GM19452 (cell line): ENCODE measurements at regions not wholly inside any gene's neighbourhood (a gene's known extent, or its start where the extent isn't known, plus 50 kb on each side); places are given as distances from the start of the nearest gene placed in this dataset.
"Not testable (repeated sequence)": the region's sequence is repeated elsewhere in the genome, so short reads cannot be mapped to it uniquely, and the experiment has no call there.

ENCODE experiments used
- ATAC-seq: cut with Tn5 transposase; IDR thresholded peaks from one replicate; pipeline ENCODE4 v1.9.1; 2021; ENCODE audit not compliant: unreplicated experiment

DNA sequence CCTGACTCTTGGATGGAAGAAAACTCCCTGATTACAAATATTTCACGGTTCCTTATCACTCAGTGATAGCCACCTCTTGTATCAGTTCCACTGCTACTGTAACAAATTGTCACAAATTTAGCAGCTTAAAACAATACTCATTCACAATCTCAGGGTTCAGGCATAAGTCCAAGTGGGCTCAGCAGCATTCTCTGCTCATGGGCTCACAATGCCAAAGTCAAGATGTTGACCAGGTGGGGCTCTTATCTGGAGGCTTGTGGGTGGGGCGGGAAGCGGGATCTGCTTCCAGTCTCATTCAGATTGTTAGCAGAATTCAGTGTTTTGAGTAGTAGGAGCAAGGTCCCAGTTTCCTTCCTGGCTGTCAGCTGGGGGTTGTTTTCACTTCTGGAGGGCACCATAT lies 137.3 kb upstream of the FAM78B start:
- ATAC-seq, result no peak

DNA sequence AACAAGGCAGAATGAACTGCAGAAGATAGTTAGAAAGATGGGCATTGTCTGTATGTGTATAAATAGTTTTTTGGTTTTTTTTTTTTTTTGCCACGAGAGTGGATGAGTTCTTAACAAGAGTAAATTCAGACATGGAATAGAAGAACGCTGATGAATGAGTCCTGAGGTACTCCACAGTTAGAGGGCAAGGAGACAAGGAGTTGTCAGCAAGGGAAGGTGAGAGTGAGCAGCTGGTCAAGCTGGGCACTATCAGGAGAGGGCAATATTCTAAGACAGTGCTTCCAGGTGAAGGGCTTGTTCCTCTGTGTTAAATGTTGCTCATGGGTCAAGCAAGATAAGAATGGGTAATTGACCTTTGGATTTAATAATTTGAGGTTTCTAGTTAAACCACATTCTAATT lies 138.6 kb upstream of the FAM78B start:
- ATAC-seq, result no peak

DNA sequence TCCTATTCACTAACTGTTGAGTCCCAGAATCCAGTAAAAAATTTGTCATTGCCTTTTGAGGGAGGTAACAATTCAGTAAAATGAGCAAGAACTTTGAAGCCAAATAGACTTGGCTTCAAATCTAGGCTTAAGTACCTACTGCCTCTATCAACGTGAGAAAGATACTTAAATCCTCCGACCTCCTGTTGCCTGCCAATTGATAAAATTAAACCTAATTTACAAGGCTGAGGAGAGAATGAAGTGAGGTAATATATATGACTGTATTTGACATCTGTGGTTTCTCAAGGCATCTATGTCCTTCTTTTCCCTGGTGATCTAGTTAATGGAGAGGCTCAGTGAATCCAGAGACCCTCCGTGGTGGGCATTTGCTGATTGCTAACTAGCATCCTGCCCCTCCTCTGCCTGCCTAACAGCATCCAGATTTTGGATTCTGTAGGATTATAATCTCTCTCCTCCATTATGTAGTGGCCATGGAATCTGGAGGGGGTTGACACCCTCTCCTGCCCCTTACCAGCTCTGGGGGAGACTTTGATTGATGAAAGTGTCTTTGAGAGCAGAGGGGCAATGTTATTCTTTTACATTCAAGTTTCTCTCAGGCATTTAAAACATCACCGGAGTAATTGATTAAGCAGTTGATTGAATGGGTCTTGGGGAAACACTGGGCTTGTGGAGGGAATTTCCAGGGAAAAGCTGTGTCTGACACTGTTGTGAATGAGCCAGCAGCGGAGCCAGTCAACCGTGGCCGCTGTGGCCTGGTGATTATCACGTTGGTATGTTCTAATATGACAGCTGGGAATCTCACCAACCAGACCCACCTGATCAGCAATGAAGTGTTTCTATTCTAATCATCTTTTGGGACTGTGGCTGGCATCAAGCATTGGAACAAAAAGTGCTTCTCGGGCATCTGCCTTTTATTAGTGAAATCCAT lies 140.7 kb upstream of the FAM78B start:
- ATAC-seq, result no peak

DNA sequence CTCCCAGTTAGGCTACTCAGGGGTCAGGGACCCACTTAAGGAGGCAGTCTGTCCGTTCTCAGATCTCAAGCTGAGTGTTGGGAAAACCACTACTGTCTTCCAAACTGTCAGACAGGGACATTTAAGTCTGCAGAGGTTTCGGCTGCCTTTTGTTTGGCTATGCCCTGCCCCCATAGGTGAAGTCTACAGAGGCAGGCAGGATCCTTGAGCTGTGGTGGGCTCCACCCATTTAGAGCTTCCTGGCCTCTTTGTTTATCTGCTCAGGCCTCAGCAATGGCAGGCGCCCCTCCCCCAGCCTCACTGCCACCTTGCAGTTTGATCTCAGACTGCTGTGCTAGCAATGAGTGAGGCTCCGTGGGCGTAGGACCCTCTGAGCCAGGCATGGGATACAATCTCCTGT lies 149.5 kb upstream of the FAM78B start:
- ATAC-seq, result not testable (repeated sequence)

DNA sequence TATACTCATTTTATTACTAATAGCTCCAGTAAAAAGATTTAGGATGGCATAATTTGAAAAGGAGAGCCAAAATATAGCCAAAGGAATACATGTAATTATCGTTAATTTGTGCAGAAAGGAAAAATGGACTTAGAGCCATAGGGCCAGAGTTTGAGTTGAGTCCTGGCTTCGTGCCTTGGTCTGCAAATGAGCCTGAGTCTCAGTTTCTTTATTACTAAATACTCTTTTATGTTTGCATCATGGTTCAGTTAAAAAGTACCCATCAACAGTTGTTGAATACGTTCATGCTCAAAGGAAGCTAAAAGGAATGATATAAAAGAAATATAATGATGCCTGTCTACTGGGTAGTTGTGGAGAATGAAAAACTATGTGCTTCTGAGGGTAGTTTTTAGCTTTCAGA lies 155.7 kb upstream of the FAM78B start:
- ATAC-seq, result no peak

DNA sequence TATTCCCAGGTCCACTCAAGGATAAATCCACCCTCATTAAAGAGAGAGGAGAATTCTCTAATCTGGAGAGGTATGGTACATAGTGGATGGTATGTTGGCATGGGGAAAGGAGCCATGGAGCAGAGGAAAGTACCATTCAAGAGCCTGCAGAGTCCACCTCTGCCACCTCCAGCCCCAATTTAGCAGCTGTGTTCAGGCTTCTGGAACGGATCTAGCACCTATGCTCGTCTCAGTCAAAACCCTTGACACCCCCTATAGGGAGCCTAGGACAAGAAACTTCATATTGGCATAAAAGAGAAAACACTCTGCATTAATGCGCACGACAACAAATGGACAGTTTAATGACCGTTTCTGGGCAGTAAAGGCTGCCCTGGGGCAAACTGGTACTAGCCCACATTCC lies 161.1 kb upstream of the FAM78B start:
- no peak for ATAC-seq

DNA sequence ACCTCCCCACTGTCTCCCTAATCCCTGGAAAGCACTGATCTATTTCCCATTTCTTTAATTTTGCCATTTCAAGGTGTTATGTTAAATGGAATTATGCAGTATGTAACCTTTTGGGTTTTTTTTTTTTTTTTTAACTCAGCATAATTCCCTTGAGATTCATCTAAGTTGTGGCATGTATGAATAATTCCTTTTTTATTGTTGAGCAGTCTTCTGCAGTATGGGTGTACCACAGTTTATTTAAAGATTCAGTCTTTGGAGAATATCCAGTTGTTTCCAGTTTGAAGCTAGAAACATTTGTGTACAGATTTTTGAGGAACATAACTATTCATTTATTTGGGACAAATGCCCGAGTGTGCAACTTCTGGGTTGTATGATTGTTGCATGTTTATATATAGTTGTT lies 162.2 kb upstream of the FAM78B start:
- no peak for ATAC-seq

DNA sequence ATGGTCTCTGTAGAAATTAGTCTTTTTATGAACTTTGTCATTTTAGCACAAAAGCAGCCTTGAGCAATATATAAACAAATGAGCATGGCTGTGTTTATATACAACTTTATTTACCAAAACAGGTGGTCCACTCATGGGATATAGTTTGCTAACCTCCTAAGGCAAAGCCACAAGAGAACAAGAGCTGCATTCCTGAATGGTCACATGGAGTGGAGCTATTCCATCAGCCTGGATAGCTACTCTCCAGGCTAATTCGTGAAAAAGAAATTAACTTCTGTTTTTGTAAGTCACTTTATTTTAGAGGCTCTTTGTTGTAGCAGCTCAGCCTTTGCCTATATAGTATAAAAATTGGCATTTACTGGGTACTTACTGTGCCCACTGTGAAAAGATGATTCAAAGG lies 163.3 kb upstream of the FAM78B start:
- no peak for ATAC-seq

DNA sequence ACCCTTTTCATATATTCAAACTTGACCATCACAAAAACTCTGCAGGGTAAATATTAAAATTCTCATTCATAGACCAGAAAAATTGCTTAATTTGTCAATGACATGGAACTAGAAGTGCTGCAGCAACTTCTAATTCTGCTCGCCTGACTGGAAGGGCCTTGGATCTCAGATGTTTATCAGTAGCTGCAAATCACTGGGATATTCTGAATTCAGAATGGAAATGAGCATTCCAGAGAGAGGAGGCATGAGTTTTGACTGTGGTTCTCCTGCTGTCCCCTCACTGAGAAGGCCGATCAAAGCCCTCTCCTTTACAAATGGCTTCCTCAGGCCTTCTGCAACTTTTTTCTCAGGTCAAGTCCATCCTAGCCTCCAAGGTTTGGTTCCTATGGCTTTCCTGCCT lies 171.3 kb upstream of the FAM78B start:
- no peak for ATAC-seq

DNA sequence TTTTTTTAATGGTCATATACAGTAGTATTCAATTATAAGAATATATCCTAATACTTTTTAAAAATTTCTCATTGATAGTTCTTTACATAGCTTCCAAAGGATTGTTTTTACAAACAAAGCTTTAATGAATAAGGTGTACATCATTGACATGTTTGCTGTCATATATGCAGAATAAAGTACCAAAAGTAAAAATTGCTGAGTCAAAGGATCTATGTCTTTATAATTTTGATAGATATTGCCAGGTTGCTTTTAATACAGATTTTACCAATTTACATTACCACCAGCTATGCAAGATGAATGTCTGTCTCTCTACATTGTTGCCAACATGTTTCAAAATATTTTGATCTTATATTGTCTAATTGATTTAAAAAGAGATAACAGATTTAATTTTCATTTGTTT lies 173.9 kb upstream of the FAM78B start:
- no peak for ATAC-seq

DNA sequence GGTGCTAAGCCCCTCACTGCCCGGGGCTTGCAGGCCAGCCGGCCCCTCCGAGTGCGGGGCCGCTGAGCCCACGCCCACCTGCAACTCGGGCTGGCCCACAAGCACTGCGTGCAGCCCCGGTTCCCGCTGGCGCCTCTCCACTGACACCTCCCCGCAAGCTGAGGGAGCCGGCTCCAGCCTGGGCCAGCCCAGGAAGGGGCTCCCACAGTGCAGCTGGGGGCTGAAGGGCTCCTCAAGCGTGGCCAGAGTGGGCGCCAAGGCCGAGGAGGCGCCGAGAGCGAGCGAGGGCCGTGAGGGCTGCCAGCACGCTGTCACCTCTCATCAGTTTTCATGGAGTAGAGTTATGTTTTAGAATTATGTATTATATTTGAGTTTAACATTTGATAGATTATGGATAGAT lies 176.5 kb upstream of the FAM78B start:
- no peak for ATAC-seq

DNA sequence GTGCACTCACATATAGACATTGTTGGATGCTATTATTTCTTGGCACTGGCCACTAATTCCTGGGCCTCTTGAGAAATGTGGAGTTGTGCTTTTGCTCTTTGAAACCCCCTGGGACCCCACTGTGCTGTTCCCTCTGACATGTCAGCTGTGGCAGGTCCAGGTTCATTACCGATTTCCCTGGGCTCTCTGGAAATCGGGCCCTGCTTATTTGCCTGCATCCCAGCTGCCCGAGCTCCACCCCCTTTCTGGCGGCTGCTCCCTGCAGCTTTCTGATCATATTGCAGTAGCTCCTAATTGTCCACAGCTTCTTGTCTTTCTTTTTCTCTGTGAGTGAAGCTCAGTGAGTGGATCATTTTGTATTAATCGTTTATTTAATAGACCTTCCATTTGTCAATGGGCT lies 183.7 kb upstream of the FAM78B start:
- no peak for ATAC-seq

DNA sequence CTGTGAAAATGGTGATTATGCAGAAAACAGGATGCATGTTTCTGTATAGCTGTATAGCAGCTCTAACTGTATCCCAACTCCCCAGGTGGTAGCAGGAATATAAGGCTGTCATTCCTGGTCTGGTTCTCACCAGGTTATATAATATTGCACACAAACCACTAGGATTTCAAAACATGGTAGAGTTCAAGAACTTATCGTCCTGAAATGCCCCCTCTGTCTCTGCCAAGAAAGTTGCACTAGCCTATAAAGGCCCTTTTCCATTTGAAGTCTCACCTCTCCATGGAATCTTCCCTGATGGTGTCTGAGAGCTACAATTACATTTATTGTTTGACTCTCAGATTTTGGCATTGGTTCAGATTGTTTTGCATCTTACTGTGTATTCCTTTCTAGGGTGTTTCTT lies 184.9 kb upstream of the FAM78B start:
- ATAC-seq, result no peak

DNA sequence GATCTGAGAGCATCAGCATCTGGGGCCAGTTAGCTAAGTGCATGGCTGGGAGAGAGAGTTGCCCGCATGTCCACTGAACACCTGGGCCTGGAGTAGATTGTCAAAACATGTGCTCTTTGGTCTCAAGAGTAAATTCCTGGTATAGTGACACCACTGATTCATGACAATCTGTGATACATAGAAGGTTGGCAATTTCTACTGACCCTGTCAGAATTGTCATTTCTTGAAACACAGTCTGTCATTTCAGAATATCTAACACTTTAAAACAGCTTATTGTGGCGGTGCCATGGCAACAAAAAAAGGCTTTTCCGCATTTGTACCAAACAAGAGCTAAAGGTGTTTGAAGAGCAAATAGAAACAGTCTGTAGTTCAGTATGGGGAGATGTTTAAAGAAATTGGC lies 186.4 kb upstream of the FAM78B start:
- no peak for ATAC-seq

DNA sequence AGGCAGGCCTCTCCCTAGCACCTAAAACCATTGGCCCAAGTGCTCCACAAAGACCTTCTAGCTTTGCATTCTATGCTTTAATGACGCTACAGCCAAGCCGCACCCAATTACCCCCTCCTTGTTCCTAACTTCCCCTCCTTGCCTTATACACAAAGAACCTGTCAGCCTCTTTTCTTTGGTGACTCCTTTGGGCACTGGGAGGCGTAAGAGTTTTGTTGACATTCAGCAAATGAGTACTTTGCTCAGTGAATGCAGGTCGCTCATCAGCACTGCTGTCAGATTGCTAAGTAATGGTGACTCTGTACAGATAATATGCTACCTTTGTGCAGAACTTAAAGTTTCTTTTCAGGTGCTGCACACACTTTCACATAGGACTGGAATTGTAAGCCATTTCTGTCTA lies 187.6 kb upstream of the FAM78B start:
- ATAC-seq, result no peak

DNA sequence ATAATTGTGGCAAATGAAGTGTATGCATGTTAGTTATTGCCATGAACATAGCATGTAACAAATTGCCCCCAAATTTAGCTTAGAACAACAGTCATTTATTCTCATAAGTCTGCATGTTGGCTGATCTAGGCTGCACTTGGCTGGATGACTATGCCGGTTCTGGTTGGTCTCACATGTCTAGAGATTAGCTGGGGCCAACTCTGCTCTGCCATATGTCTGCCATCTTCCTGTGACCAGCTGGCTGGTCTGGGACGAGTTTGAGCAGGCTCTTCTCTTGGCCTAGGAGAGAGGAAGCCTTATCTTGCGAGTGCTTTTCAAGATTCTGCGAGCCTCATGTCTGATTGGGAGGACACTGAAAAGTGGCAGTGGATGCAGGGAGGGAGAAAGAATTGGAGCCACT lies 198.3 kb upstream of the FAM78B start:
- no peak for ATAC-seq

DNA sequence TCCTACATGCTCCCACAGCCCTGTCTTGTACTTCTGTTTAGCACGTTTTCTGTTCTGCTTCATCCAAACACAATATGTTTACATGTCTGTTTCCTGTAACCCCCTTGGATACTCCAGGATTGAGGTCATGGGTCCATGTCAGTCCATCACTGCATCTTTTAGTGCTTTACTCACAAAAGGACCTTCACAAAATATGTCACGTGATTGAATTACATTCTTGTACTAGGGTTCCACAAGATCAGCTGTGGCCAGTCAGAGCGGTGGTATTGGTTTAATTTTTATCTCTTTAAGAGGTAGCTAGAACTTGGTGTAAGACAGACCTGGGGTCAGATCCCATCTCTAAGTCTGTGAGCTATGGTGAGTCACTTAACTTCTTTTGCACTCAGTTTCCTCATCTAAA lies 201.2 kb upstream of the FAM78B start:
- ATAC-seq, result no peak

DNA sequence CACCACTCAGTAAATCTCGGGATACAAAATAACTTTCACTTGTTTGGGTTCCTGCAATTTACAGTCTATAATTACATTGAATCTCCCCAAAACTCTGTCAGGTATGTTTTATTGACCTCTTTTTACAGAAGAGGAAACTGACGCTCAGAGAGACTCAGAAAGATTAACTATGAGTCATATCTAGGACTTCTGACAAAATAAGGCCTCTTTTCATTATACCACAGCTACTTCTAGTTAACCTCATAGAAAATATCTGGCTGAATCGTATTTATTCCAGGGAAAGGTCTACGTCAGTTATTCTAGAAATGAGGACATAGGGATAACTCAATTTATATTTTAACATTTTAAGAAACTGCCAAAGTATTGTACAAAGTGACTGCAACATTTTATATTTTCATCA lies 211.1 kb upstream of the FAM78B start:
- ATAC-seq, result no peak

DNA sequence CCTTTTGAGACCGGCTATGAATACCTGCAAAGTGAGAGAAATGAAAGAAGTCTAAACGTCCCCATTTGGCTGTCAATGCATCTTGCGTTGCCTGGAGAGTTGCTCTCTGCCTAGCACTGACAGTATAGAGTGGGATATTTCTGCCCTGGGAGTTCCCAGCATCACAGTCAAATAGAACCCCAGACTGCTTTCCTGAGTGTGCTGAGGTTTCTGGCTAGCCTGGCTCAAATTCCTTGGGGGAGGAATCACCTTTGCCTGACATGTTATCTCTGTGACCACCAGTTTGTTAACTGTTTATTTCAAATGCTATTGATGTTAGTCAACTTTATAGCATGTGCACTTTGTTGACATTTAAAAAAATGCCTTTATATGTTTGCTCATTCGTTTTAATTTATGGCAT lies 212.0 kb upstream of the FAM78B start:
- ATAC-seq, result no peak

DNA sequence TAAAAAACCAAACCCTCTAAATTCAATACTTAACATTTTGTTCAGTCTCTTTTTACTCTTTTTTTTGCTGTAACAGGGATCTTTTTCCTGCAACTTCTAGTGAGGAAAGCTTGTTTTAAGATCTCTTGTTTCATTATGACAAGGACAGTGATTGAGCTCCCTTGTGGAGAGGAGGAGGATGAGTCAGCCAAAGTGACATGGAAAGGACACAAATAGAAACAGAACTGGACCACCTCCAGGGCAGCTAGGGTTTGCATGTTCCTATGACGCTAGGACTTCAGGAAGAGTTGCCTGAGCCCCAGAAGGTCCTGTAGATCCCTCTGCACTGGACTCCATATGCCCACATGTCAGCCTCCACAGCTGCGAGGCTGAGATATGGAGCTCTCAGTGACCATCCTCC lies 212.6 kb upstream of the FAM78B start:
- no peak for ATAC-seq

DNA sequence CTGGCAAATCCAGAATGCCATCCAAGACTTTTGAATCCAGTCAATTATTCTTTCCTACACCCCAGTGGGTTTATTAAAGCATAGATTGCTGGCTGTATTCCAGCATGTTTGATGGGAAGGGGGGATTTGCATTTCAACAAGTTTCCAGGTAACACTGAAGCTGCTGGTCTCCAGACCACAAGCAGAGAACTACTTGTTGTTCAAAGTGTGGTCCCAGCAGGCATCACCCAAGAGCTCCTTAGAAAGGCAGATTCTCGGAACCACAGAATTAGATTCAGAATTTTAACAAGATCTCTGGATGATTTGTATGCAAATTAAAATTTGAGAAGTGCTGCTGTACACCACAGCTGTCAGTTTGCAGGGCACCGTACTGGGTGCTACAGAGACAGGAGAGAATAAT lies 216.3 kb upstream of the FAM78B start:
- no peak for ATAC-seq

DNA sequence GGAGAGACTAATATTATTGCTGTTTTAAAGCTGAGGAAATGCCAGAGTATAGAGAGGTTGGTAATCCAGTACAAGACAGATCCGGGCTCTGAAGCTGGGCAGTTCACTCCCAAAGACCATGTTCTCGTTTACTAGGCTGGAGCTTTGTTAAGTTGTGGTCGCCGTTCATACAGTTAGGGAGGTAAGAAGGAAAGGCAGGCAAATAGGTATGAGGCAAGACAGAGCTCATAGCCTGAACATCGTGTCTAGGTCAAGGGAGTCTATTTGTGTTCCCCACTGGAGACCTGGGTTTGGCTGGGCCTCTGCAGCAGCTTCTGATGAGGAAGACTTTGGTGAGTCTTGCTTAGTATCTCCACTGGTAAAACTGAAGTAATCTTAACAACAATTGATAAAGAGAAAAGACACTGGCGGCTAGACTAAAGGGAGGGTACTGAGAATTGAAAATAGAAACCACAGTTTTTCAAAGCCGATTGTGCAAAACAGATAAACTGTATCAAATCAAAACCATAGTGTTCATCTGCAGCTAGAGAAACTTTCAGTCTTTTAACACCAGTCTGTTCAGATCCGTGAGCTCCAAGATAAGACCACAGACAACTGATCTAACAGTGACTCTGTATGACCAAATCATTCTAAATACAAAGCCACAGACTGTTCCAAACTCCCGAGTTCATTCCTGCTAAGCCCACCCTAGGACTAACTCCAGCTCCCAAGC lies 217.0 kb upstream of the FAM78B start:
- ATAC-seq, result no peak

DNA sequence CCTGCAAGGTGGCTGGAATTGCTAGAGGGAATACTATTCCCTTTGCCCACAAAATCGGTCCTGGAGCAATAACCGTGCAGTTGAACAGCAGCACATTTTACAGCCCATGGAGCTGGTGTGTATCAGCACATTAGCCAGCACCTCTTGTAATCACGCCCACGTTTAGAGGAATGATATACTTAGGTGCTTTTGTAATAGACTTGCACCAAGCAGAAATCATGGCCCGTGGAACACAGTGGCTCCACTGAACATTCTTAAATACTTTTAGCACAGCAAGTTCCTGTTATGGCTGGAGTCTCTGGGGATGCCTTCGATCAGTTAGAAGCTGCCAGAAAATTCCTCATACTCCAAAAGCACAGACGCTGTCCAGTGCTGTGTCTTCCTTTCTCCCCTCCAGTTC lies 218.1 kb upstream of the FAM78B start:
- ATAC-seq, result no peak
